ENCODE measurements at regions not wholly inside any gene's neighbourhood (a gene's known extent, or its start where the extent isn't known, plus 50 kb on each side); places are given as distances from the start of the nearest gene placed in this dataset.
"Not testable (repeated sequence)": the region's sequence is repeated elsewhere in the genome, so short reads cannot be mapped to it uniquely, and the experiment has no call there.

DNA sequence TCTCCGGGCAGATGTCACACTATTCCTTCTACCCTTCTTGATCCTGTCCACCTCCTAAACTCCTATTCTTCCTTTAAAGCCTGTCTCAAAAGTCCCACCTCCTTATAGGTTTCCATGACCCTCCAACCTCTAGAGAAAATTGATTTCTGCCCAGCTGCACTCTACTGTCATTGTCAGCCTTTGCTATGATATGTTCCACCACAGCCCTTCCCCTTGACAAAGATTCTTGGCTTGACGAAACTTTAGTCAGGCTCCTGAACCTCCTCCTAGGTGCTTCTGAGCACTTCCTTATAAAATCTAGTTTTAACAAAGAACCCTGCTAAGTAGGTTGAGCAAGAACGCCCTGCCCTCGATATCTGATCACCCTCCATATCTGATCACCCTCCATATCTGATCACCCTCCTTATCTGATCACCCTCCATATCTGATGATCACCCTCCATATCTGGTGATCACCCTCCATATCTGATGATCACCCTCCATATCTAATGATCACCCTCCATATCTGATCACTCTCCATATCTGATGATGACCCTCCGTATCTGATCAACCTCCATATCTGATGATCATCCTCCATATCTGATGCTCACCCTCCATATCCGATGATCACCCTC is 103.2 kb downstream of the RIN2 start:
- TF ChIP-seq JUND (IDR thresholded peaks at IDR 0.05; ENCODE audit: low read depth): no peak
- in situ Hi-C loops (cut with HindIII; ENCODE audit: low pct_unique_long_range_greater_than_20kb, low sequenced_read_pairs): no loop called here
- no peak for DNase-seq (ENCODE audit: low read depth in 1 of 2, low spot score in 1 of 2)

DNA sequence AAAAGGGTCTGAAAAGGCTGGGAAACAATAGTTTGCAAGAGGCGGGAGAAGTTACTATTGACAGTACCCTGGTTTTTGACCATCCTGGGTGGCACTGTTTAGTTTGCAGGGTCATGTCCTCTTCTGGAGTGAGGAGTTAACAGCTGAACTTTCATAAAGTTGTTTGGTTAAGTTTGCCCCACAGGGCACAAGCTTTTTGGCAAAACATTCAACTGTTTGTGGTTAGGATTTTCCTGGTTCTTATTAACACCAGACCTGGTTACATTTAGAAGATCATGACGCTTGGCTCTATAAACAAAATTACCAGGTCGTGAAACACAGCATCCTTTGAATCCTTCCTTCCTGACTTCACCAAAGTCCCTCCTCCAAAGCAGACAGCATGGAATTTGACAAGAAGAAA is 106.1 kb downstream of the RIN2 start:
- TF ChIP-seq JUND (IDR thresholded peaks at IDR 0.05; ENCODE audit: low read depth): no peak
- in situ Hi-C loops (cut with HindIII; ENCODE audit: low pct_unique_long_range_greater_than_20kb, low sequenced_read_pairs): no loop called here
- DNase-seq (ENCODE audit: low read depth in 1 of 2, low spot score in 1 of 2): peak in 1 of 2 experiments; percentile 69

DNA sequence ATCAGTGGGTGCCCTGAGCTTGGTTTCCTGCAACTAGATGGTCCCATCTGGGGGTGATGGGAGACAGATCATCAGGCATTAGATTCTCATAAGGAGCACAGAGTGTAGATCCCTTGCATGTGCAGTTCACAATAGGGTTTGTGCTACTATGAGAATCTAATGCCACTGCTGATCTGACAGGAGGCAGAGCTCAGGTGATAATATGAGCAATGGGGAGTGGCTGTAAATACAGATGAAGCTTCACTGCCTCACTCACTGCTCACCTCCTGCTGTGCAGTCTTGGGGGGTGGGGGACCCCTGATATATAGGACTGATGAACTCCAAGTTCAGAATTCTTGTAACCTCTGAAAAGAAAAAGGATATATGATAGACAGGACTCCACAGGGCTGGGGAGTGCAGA is 108.0 kb downstream of the RIN2 start:
- no peak for TF ChIP-seq JUND (IDR thresholded peaks at IDR 0.05; ENCODE audit: low read depth)
- in situ Hi-C loops (cut with HindIII; ENCODE audit: low pct_unique_long_range_greater_than_20kb, low sequenced_read_pairs): no loop called here
- DNase-seq (ENCODE audit: low read depth in 1 of 2, low spot score in 1 of 2): no peak

DNA sequence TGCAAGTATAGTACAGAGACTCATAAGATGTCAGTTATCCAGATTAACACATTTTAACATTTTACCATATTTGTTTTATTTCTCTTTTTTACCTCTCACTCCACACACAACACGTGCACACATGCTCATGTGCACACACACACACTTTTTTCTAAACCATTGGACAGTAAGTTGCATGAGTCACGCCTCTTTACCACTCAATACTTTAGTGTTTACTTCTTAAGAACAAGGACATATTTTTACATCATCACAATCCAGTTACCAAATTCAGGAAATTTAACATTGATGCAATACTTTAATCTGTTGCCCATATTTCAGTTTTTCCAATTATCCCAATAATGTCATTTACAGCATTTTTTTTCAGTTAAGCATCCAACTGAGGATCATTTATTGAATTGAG is 109.0 kb downstream of the RIN2 start:
- TF ChIP-seq JUND (IDR thresholded peaks at IDR 0.05; ENCODE audit: low read depth): no peak
- DNase-seq (ENCODE audit: low read depth in 1 of 2, low spot score in 1 of 2): no peak
- in situ Hi-C loops (cut with HindIII; ENCODE audit: low pct_unique_long_range_greater_than_20kb, low sequenced_read_pairs): no loop called here

DNA sequence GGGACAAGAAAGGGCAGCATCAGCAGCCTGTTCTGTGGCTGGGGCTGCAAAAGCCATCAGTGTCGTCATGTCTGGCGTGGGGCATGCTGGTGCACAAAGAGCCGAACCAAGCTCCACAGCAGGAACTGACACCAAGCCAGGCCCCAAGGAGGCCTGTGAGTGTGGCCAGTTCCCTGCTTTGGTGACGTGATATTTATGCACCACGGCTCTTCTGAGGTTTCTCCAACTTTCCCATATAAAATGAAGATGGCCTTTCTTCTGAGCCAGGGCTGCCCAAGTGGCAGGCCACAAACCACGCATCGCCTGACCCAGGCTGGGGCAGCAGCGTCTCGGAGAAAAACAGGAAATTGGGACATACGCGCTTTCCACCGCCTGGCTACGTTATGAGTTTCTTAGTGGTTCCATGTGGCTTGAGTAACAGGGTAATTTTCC is 109.9 kb downstream of the RIN2 start:
- TF ChIP-seq JUND (IDR thresholded peaks at IDR 0.05; ENCODE audit: low read depth): no peak
- in situ Hi-C loops (cut with HindIII; ENCODE audit: low pct_unique_long_range_greater_than_20kb, low sequenced_read_pairs): no loop called here
- DNase-seq (ENCODE audit: low read depth in 1 of 2, low spot score in 1 of 2): no peak

DNA sequence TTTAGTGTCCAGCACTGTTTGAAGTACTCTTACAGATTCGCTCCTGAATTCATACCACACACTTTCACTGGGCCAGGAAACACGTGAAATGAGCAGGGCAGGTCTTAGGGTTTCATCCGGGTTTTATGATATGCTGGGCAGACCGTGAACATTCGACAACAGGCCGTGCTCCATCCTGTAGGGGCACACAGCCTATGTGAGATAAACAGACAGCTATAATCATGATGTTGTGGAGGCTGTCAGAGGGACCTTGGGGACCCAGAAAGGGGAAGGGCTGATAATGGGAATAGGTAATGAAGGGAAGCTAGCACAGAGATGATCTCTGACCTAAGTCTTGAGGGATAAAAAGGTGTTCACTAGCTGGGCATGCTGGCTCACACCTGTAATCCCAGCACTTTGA is 110.4 kb downstream of the RIN2 start:
- DNase-seq (ENCODE audit: low read depth in 1 of 2, low spot score in 1 of 2): no peak
- no peak for TF ChIP-seq JUND (IDR thresholded peaks at IDR 0.05; ENCODE audit: low read depth)
- in situ Hi-C loops (cut with HindIII; ENCODE audit: low pct_unique_long_range_greater_than_20kb, low sequenced_read_pairs): no loop called here

DNA sequence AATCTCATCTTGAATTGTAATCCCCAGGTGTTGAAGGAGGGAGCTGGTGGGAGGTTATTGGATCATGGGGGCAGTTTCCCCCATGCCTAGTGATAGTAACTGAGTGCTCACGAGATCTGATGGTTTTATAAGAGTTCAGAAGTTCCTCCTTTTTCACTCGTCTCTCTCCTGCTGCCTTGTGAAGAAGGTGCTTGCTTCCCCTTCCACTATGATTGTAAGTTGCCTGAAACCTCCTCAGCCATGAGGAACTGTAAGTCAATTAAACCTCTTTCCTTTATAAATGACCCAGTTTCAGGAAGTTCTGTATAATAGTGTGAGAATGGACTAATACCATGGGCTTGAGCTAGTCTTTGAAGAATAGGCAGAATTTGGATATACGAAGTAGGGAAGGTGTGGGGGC is 113.9 kb downstream of the RIN2 start:
- in situ Hi-C loops (cut with HindIII; ENCODE audit: low pct_unique_long_range_greater_than_20kb, low sequenced_read_pairs): no loop called here
- DNase-seq (ENCODE audit: low read depth in 1 of 2, low spot score in 1 of 2): no peak
- no peak for TF ChIP-seq JUND (IDR thresholded peaks at IDR 0.05; ENCODE audit: low read depth)

DNA sequence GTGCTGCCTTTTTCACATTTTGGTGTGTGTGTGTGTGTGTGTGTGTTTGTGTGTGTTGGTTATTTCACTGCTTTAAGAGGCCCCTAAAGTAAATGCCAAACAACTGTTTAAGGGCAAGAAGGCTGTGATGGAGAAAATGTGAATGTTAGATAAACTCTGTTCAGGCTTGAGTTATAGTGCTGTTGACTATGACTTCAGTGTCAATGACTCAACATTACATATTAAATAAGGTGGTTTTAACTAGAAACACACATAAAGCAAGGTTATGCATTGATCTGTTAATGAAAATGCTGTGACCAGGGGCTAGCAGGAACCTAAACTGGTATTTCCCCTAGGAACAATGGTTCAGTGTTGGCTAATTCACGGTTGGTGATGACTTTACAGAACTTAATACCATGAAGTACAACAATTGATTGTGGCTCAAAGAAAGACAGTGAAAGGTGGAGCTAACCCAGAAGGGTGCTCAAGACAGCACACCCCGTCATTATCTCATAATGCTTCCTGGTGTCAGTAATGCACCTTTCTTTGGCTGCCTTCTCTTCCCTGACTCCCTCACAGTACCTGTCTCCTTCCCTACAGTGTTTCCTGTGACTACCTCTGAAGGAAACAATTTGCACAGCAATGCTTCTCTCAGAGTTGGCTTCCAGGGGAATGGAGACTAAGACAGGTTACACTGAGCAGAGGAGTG is 116.1 kb downstream of the RIN2 start:
- TF ChIP-seq JUND (IDR thresholded peaks at IDR 0.05; ENCODE audit: low read depth): no peak
- DNase-seq (ENCODE audit: low read depth in 1 of 2, low spot score in 1 of 2): no peak
- in situ Hi-C loops (cut with HindIII; ENCODE audit: low pct_unique_long_range_greater_than_20kb, low sequenced_read_pairs): no loop called here

DNA sequence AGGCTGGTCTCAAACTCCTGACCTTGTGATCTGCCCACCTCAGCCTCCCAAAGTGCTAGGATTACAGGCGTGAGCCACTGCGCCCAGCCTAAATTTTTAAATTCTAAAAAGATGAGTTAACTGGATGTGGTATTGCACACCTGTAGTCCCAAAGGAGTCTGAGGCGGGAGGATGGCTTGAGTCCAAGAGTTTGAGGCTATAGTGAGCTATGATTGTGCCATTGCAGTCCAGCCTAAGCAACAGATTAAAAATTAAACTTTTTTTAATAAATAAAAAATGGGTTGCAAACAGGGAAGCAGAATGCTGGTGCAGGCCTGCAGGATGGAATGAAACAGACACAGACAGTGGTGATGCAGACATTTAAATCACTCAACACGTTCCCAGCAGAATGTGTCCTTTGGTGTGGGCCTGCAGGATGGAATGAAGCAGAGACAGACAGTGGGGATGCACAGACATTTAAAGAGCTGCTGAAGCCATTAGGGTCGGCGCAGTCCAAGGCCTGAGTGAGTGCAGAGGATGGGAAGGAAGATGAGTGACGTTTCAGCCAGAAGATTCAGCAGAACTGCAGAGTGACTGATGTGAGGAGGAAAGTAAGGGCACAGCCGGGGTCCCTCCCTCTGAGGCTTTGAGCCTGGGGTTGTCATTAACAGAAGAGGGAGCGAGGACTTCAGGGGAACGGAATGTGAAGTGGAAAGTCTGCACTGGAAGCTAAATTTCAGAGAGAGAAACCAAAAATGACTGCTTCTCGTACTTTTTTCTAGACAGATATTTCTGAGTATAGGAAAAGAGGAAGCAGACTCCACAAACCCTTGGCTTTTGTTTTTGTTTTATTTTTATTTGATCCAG is 117.5 kb downstream of the RIN2 start:
- in situ Hi-C loops (cut with HindIII; ENCODE audit: low pct_unique_long_range_greater_than_20kb, low sequenced_read_pairs): no loop called here
- TF ChIP-seq JUND (IDR thresholded peaks at IDR 0.05; ENCODE audit: low read depth): no peak
- DNase-seq (ENCODE audit: low read depth in 1 of 2, low spot score in 1 of 2): no peak

DNA sequence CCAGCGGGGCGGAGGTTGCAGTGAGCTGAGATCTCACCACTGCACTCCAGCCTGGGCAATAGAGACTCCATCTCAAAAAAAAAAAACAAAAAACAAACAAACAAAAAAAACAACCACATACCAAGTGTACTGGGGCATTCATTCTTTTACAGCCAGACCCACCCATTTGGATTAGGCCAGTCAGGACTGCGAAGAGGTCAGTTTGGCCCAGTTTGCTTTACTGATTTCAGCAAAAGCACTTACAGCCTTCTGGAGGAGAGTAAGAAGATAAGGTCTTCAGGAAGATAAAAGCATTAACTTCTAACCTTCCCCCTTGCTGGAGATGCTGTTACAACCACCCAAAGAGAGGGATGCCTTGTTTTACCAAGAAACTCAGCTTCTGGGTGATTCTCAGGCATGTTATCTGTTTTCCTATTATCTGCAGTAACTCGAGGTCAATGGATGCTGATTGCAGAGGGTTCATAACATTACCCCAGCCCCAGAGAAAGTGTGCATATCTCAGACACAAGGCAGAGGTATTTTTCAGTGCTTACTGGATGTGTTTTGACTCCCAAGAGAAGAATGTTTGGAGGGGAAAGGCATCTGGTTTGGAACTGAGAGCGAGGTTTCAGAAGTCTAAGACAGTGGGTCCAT is 118.9 kb downstream of the RIN2 start:
- no peak for DNase-seq (ENCODE audit: low read depth in 1 of 2, low spot score in 1 of 2)
- in situ Hi-C loops (cut with HindIII; ENCODE audit: low pct_unique_long_range_greater_than_20kb, low sequenced_read_pairs): no loop called here
- TF ChIP-seq JUND (IDR thresholded peaks at IDR 0.05; ENCODE audit: low read depth): no peak

DNA sequence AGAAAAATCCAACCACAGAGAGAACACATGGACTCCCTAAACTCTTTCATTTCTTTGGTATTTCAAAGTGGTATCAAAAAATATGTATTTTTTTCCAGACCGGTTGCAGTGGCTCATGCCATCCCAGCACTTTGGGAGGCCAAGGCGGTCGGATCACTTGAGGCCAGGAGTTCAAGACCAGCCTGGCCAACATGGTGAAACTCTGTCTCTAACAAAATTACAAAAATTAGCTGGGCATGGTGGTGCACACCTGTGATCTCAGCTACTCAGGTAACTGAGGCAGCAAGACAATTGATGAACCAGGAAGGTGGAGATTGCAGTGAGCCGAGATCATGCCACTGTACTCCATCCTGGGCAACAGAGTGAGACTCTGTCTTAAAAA is 121.8 kb downstream of the RIN2 start:
- in situ Hi-C loops (cut with HindIII; ENCODE audit: low pct_unique_long_range_greater_than_20kb, low sequenced_read_pairs); DNase-seq (ENCODE audit: low read depth in 1 of 2, low spot score in 1 of 2): not testable (repeated sequence)

DNA sequence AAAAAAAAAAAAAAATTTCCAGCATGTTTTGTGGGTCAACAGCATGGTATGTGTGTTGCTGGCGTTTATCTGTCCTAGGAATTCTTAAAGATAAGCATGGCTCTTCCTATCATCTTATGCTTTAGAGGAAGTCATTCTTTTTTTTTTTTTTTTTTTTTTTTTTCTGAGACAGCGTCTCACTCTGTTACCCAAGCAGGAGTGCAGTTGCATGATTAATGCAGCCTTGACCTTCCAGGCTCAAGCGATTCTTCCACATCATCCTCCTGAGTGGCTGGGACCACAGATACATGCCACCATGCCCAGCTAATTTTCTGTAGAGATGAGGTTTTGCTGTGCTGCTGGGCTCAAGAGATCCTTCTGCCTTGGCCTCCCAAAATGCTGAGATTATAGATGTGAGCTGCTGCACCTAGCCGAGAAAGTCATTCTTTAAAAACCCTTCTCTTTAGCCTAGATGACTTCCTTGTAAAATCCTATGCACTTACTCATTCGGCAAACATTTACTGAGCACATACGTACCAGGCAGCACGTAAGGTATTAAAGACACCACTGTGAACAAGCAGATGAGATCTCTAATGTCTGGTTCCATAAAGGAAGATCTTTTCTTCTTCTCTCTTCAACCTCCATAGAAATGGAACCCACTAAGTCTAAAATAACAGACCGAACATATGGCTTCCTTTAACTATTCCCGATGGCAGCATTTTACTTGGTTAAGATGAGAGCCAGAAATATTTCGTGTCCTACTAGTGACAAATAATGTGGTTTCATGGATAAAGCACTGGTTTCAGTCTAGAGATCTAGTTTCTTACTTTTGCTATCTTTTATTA is 122.4 kb downstream of the RIN2 start:
- peak; percentile 55; the same call in 1 of the 2 replicates for TF ChIP-seq JUND (IDR thresholded peaks at IDR 0.05; ENCODE audit: low read depth)
- peak in 1 of 2 experiments; percentile 71 for DNase-seq (ENCODE audit: low read depth in 1 of 2, low spot score in 1 of 2)
- in situ Hi-C loops (cut with HindIII; ENCODE audit: low pct_unique_long_range_greater_than_20kb, low sequenced_read_pairs): no loop called here

All from T47D (cell line).